Hepatocyte (in vitro differentiated cells): ENCODE measurements at regions not wholly inside any gene's neighbourhood (a gene's known extent, or its start where the extent isn't known, plus 50 kb on each side); places are given as distances from the start of the nearest gene placed in this dataset.

ENCODE experiments used
- DNase-seq: peaks from one replicate; pipeline ENCODE4 v3.0.0-alpha.2; 2016; ENCODE audit warnings: low spot score
- H2AFZ ChIP-seq: fragments of 200-600 bp; sonication (generic); 2 replicates; pipeline ENCODE4 v1.6.0; 2016; ENCODE audit warnings: antibody characterized with exemption, mild to moderate bottlenecking
- H3K27ac ChIP-seq: fragments of 200-600 bp; sonication (generic); 2 replicates; pipeline ENCODE4 v1.5.1; 2016; ENCODE audit warnings: mild to moderate bottlenecking
- H3K27me3 ChIP-seq: fragments of 200-600 bp; sonication (generic); 2 replicates; pipeline ENCODE4 v1.6.1; 2016
- H3K36me3 ChIP-seq: fragments of 200-600 bp; sonication (generic); replicated peaks from 2 replicates; pipeline ENCODE4 v1.5.1; 2016; ENCODE audit warnings: low read depth; ENCODE audit not compliant: insufficient read depth
- H3K4me1 ChIP-seq: fragments of 200-600 bp; sonication (generic); 2 replicates; pipeline ENCODE4 v1.5.1; 2016; ENCODE audit warnings: mild to moderate bottlenecking, moderate library complexity; ENCODE audit not compliant: insufficient read depth
- H3K4me2 ChIP-seq: fragments of 200-600 bp; sonication (generic); 2 replicates; pipeline ENCODE4 v1.6.0; 2016
- H3K4me3 ChIP-seq: fragments of 200-600 bp; sonication (generic); 2 replicates; pipeline ENCODE4 v1.5.1; 2016; ENCODE audit warnings: mild to moderate bottlenecking
- H3K79me2 ChIP-seq: fragments of 200-600 bp; sonication (generic); 2 replicates; pipeline ENCODE4 v1.6.0; 2017; ENCODE audit warnings: mild to moderate bottlenecking
- H3K9me2 ChIP-seq: fragments of 200-600 bp; sonication (generic); replicated peaks from 2 replicates; pipeline ENCODE4 v1.6.0; 2017; ENCODE audit warnings: mild to moderate bottlenecking; ENCODE audit not compliant: insufficient read depth
- H3K9me3 ChIP-seq: fragments of 200-600 bp; sonication (generic); 2 replicates; pipeline ENCODE4 v1.5.1; 2016; ENCODE audit warnings: low read depth, mild to moderate bottlenecking
- H4K20me1 ChIP-seq: fragments of 200-600 bp; sonication (generic); 2 replicates; pipeline ENCODE4 v1.6.0; 2016; ENCODE audit warnings: mild to moderate bottlenecking; ENCODE audit not compliant: insufficient read depth, poor library complexity, severe bottlenecking
- CTCF ChIP-seq: fragments of 200-600 bp; sonication (generic); IDR thresholded peaks from 2 replicates; pipeline ENCODE4 v1.5.1; 2016; ENCODE audit warnings: antibody characterized with exemption, mild to moderate bottlenecking; ENCODE audit not compliant: poor library complexity
- EZH2 ChIP-seq: fragments of 200-600 bp; sonication (generic); IDR thresholded peaks from 2 replicates; pipeline ENCODE4 v1.6.1; 2016; ENCODE audit warnings: antibody characterized with exemption, mild to moderate bottlenecking, borderline replicate concordance
- EZH2phosphoT487 ChIP-seq: fragments of 200-600 bp; sonication (generic); IDR thresholded peaks from one replicate; pipeline ENCODE4 v1.6.1; 2018; ENCODE audit warnings: antibody characterized with exemption, mild to moderate bottlenecking, low read depth, moderate library complexity; ENCODE audit not compliant: unreplicated experiment, severe bottlenecking
- WGBS: methylation state at CpG from one replicate; pipeline ENCODE4 v1.1.6; 2016; ENCODE audit warnings: low lambda C conversion rate; ENCODE audit errors: missing lambda C conversion rate; 5-methylcytosine and 5-hydroxymethylcytosine counted together

GRCh38 chr22:48748860-48749554, 1078.7 kb downstream of the BRD1 start:
- Histone ChIP-seq H3K79me2 (no peaks in the 10 kb centered on the region), H4K20me1 (no peaks in the 10 kb centered on the region), H3K4me1 (no peaks in the 10 kb centered on the region), H3K4me2 (no peak overlapping the region), H3K9me3 (no peaks in the 10 kb centered on the region), H2AFZ (no peak overlapping the region), H3K27me3 (no peaks in the 10 kb centered on the region), H3K27ac (no peak overlapping the region), H3K36me3 (no peaks in the 10 kb centered on the region), H3K4me3 (no peak overlapping the region), H3K9me2 (no peaks in the 10 kb centered on the region)
- TF ChIP-seq EZH2 = no peak
- no peak for TF ChIP-seq CTCF
- no peak for TF ChIP-seq EZH2phosphoT487
- no peak for DNase-seq
- 91% methylated on average over 14 of the region's 14 CpGs for WGBS

GRCh38 chr22:48748113-48748859, 1079.4 kb downstream of the BRD1 start:
- Histone ChIP-seq H3K4me1 (no peaks in the 10 kb centered on the region), H3K27me3 (no peaks in the 10 kb centered on the region), H2AFZ (no peak overlapping the region), H4K20me1 (no peaks in the 10 kb centered on the region), H3K36me3 (no peaks in the 10 kb centered on the region), H3K9me2 (no peaks in the 10 kb centered on the region), H3K27ac (no peak overlapping the region), H3K79me2 (no peaks in the 10 kb centered on the region), H3K9me3 (no peaks in the 10 kb centered on the region), H3K4me2 (no peak overlapping the region), H3K4me3 (no peak overlapping the region)
- WGBS = 89% methylated on average over 20 of the region's 20 CpGs
- DNase-seq = no peak
- TF ChIP-seq CTCF (no peak), EZH2phosphoT487 (no peak), EZH2 (no peak)

GRCh38 chr22:48746789-48747425, 1080.8 kb downstream of the BRD1 start:
- H3K27ac ChIP-seq = no peak overlapping the region
- H3K4me2 ChIP-seq = no peak overlapping the region
- H3K27me3 ChIP-seq = no peaks in the 10 kb centered on the region
- no peak for TF ChIP-seq EZH2phosphoT487
- TF ChIP-seq CTCF = no peak
- no peak for TF ChIP-seq EZH2
- H3K4me1 ChIP-seq = no peaks in the 10 kb centered on the region
- DNase-seq = no peak
- H2AFZ ChIP-seq = no peak overlapping the region
- 94% methylated on average over 13 of the region's 13 CpGs for WGBS
- H3K79me2 ChIP-seq = no peaks in the 10 kb centered on the region
- no peaks in the 10 kb centered on the region for H3K9me3 ChIP-seq
- no peaks in the 10 kb centered on the region for H4K20me1 ChIP-seq
- H3K36me3 ChIP-seq = no peaks in the 10 kb centered on the region
- H3K4me3 ChIP-seq = no peak overlapping the region
- no peaks in the 10 kb centered on the region for H3K9me2 ChIP-seq
